ENCODE measurements at regions not wholly inside any gene's neighbourhood (a gene's known extent, or its start where the extent isn't known, plus 50 kb on each side); places are given as distances from the start of the nearest gene placed in this dataset.

- Histone ChIP-seq H4K91ac (ENCODE audit: insufficient read depth, low read depth, low read length) (no peak overlapping the region), H3K4me3 (ENCODE audit: insufficient read depth, low read depth, low read length) (no peak overlapping the region), H2BK20ac (ENCODE audit: low read depth, low read length) (no peak overlapping the region), H4K20me1 (ENCODE audit: insufficient read depth, low read length) (no peaks in the 10 kb centered on the region), H3K23ac (ENCODE audit: low read depth, low read length) (no peak overlapping the region), H2AK5ac (ENCODE audit: low read depth, low read length) (no peak overlapping the region), H3K27ac (ENCODE audit: insufficient read depth, low read length) (no peak overlapping the region), H2AK9ac (replicated peaks; ENCODE audit: low read depth, low read length, poor library complexity) (no peak overlapping the region), H3K9me1 (ENCODE audit: insufficient read depth, low read length) (no peaks in the 10 kb centered on the region), H4K8ac (ENCODE audit: low read depth in 2 of 2, low read length in 2 of 2) (no peak overlapping the region), H4K5ac (ENCODE audit: low read depth, low read length) (no peak overlapping the region), H2BK15ac (ENCODE audit: low read depth, low read length) (no peak overlapping the region), H3K4me2 (ENCODE audit: low read depth, low read length) (no peak overlapping the region), H3K18ac (ENCODE audit: low read depth, low read length) (no peak overlapping the region), H2BK5ac (ENCODE audit: low read depth, low read length, poor library complexity, severe bottlenecking) (no peak overlapping the region), H3K27me3 (ENCODE audit: control insufficient read depth, insufficient read depth, low read length) (peaks cover 5% of the 10 kb centered on the region), H3K14ac (replicated peaks; ENCODE audit: low read depth, low read length) (no peak overlapping the region), H3K9me3 (ENCODE audit: control insufficient read depth, insufficient read depth, low read length) (no peaks in the 10 kb centered on the region), H3K4ac (ENCODE audit: low read depth, low read length) (no peak overlapping the region), H3K36me3 (ENCODE audit: control insufficient read depth, insufficient read depth, low read length) (no peaks in the 10 kb centered on the region), H2BK120ac (ENCODE audit: low read depth, low read length) (no peak overlapping the region), H2AFZ (replicated peaks; ENCODE audit: low read length, poor library complexity) (no peak overlapping the region), H3K56ac (ENCODE audit: extremely low read depth, insufficient read depth, low read length) (no peak overlapping the region), H3K9ac (ENCODE audit: low read depth, low read length) (no peak overlapping the region), H3K4me1 (ENCODE audit: control insufficient read depth, insufficient read depth, low read length) (no peaks in the 10 kb centered on the region), H3K79me1 (ENCODE audit: low read depth in 1 of 2, low read length in 2 of 2) (no peaks in the 10 kb centered on the region)
- intact Hi-C loops (cut with micrococcal nuclease) (no loop called here), in situ Hi-C loops (cut with MboI; ENCODE audit: low sequenced_read_pairs) (no loop called here), dilution Hi-C loops (cut with HindIII; ENCODE audit: low sequenced_read_pairs, unreplicated experiment) (no loop called here)
- no peak for DNase-seq
- no CpG with 5 or more reads among the region's 1 CpG for WGBS, 2 experiments (ENCODE audit: extremely low coverage in 2 of 2, insufficient read length in 1 of 2)
- POLR2A ChIA-PET (ENCODE audit: unreplicated experiment), result no interaction called here
- no peak for TF ChIP-seq FOS (IDR thresholded peaks at IDR 0.05; ENCODE audit: low read depth, low read length)
- no peak for TF ChIP-seq USF2 (IDR thresholded peaks at IDR 0.05; ENCODE audit: low read depth, low read length)
- no peak for TF ChIP-seq RFX5 (IDR thresholded peaks at IDR 0.05; ENCODE audit: low read depth, low read length)
- TF ChIP-seq NFE2L2 (IDR thresholded peaks at IDR 0.05; ENCODE audit: low read depth, low read length), result no peak
- no peak for TF ChIP-seq CHD1 (IDR thresholded peaks at IDR 0.05; ENCODE audit: low read depth, low read length)
- TF ChIP-seq MAZ (IDR thresholded peaks at IDR 0.05; ENCODE audit: borderline replicate concordance, low read depth, low read length), result no peak
- no peak for TF ChIP-seq RAD21 (IDR thresholded peaks at IDR 0.05; ENCODE audit: low read length)
- BruUV-seq (replicated peaks), result no TSS peak
- no peak for ATAC-seq (ENCODE audit: low read depth)
- CTCF ChIA-PET, result interaction anchor here (0.6 kb wide), 1 partner anchor 25 kb away, joined by 3 read pairs; no protein-coding TSS in a partner anchor
These were observed 288.2 kb upstream of the GADL1 start for GRCh38 chr3:31182661-31183060.

Data from IMR-90 (cell line).